Adrenal gland (tissue), 9 donors: ENCODE measurements at regions not wholly inside any gene's neighbourhood (a gene's known extent, or its start where the extent isn't known, plus 50 kb on each side); places are given as distances from the start of the nearest gene placed in this dataset.

Source experiments
- DNase-seq, 7 donors: peaks; one replicate each; pipeline ENCODE4 v3.0.0-alpha.2; 2019 to 2020
- H3K27ac ChIP-seq, 5 donors: fragments of 200-600 bp; sonication (generic) in 4 of 5; 1 replicate in 3 of 5; 2 replicates in 2 of 5; pipeline versions ENCODE4 v1.5.1 to v1.8.0; 2016 to 2020; ENCODE audit warnings: mild to moderate bottlenecking in 1 of 5
- H3K27me3 ChIP-seq: fragments of 200-600 bp; 2 replicates; pipeline ENCODE4 v1.8.0; 2021
- H3K36me3 ChIP-seq, 2 donors: fragments of 200-600 bp; replicated peaks in 1 of 2; 1 replicate in 1 of 2; 2 replicates in 1 of 2; pipeline versions ENCODE4 v1.5.1 to v1.8.0; 2018 to 2022
- H3K4me1 ChIP-seq, 2 donors: fragments of 200-600 bp; replicated peaks in 1 of 2; 1 replicate in 1 of 2; 2 replicates in 1 of 2; pipeline versions ENCODE4 v1.5.1 to v1.8.0; 2018 to 2021
- H3K4me3 ChIP-seq, 4 donors: fragments of 200-600 bp; sonication (generic) in 3 of 4; one replicate each; pipeline ENCODE4 v1.5.1; 2016 to 2018
- H3K9me3 ChIP-seq, 3 donors: fragments of 200-600 bp; sonication (generic) in 1 of 3; replicated peaks in 1 of 3; 1 replicate in 2 of 3; 2 replicates in 1 of 3; pipeline versions ENCODE4 v1.5.1 to v1.8.0; 2016 to 2021
- POLR2A ChIP-seq, 2 donors: fragments of 450-650 bp; IDR thresholded peaks; one replicate each; pipeline ENCODE4 v1.6.1; 2017; ENCODE audit warnings: antibody characterized with exemption in 2 of 2, mild to moderate bottlenecking in 2 of 2, moderate library complexity in 1 of 2
- WGBS, 4 donors: extraction: QIAGEN DNeasy Blood & Tissue Kit in 2 of 4; methylation state at CpG; one replicate each; pipeline versions ENCODE4 v1.1.5 to v1.1.7; 2013 to 2017; 5-methylcytosine and 5-hydroxymethylcytosine counted together
- intact Hi-C, 2 donors: fragments of 100-400 bp; cut with DNase I; formaldehyde crosslinking; loops; one replicate each; pipeline versions ENCODE4 v1.14.1 to v1.15.0; 2022 to 2023
- TF ChIP-seq, protein P1 (sequence below), 6 experiments: fragments of 450-650 bp in 4 of 6; fragments of 200-600 bp in 2 of 6; sonication (generic) in 1 of 6; IDR thresholded peaks; 1 replicate in 5 of 6; 2 replicates in 1 of 6; pipeline versions ENCODE4 v1.5.1 to v1.8.0; 2016 to 2021; ENCODE audit warnings: antibody characterized with exemption in 6 of 6, mild to moderate bottlenecking in 2 of 6, moderate library complexity in 1 of 6
- donor health status: healthy with polysubstance abuse.
- donor health status: Bipolar disorder and iron deficiency.
- donor health status: DM: yes; HTN: yes; CAD: no.
- donor health status: DM: no; HTN: no; CAD: no.
- donor health status: DM: no; HTN: no; CAD: no.

DNA sequence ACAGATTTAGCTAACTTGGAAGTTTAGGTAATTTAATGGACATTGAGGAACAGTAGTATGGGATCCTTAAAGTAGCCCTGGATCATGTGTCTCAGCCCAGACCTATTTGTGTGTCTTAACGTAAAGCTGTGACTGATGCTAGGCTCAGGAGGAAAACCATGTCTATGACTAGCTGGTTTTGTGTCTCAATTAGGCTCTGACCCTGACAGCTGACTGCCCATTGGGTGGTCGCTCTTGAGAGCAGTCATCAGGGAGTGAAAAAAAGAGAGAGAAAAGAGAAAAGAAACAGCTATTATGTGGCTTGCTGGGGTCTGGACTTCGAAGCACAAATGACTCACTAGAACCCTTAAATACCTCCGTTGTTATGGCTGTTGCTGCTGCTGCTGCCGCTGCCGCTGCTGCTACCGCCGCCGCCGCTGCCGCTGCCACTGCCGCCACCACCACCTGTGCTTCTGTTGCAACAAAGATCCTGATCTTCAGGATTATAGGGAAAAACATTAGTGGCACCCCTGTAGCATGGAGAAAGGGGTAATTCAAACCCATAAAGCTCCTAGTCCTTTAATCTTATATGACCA lies 70.7 kb downstream of the GSPT2 start:
- intact Hi-C loops = no loop called here

GRCh38 chrX:51824061-51824460 lies 69.4 kb upstream of the MAGED1 start:
- DNase-seq = no peak
- WGBS, 4 donors = 22 to 52% (median 36%) methylated on average over 1 of the region's 1 CpG

More for the DNA sequence above, 70.7 kb downstream of the GSPT2 start:
- peaks cover 0 to 9% of the 10 kb centered on the region in 2 donors for H3K4me1 ChIP-seq
- 86 to 99% (median 93%) methylated on average over 8 to 12 of the region's 12 CpGs for WGBS, 4 donors
- H3K4me3 ChIP-seq = no peak overlapping the region
- no peak for DNase-seq
- no peak overlapping the region for H3K27ac ChIP-seq
- H3K36me3 ChIP-seq = no peaks in the 10 kb centered on the region
- H3K9me3 ChIP-seq = no peaks in the 10 kb centered on the region
- no peaks in the 10 kb centered on the region for H3K27me3 ChIP-seq
- TF ChIP-seq, protein P1, sequence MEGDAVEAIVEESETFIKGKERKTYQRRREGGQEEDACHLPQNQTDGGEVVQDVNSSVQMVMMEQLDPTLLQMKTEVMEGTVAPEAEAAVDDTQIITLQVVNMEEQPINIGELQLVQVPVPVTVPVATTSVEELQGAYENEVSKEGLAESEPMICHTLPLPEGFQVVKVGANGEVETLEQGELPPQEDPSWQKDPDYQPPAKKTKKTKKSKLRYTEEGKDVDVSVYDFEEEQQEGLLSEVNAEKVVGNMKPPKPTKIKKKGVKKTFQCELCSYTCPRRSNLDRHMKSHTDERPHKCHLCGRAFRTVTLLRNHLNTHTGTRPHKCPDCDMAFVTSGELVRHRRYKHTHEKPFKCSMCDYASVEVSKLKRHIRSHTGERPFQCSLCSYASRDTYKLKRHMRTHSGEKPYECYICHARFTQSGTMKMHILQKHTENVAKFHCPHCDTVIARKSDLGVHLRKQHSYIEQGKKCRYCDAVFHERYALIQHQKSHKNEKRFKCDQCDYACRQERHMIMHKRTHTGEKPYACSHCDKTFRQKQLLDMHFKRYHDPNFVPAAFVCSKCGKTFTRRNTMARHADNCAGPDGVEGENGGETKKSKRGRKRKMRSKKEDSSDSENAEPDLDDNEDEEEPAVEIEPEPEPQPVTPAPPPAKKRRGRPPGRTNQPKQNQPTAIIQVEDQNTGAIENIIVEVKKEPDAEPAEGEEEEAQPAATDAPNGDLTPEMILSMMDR (IDR thresholded peaks at IDR 0.05) = no peak
- no peak for TF ChIP-seq POLR2A (IDR thresholded peaks at IDR 0.05)

DNA sequence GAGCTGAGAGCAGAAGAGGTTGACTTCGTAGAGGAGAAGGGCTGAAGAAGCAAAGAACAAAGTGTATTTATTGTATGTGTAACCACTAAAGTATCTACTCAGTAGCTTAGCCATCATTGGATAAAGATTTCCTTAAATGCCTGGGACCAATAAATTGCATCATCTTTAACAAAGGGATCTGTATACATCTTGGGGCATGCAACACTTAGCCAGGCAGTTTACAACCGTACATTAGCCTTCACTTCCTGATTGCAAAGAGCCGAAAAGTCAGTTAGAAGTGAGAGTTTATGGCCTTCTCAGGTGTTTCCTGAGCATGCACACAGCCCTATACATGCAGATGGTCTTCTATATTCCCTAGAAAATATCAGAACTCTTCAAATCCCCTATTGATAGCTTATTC lies 68.0 kb upstream of the MAGED1 start:
- Histone ChIP-seq H3K36me3 (no peaks in the 10 kb centered on the region), H3K4me1 (no peaks in the 10 kb centered on the region), H3K9me3 (no peaks in the 10 kb centered on the region), H3K4me3 (no peak overlapping the region), H3K27ac (no peak overlapping the region), H3K27me3 (no peaks in the 10 kb centered on the region)
- WGBS, 4 donors = 67 to 93% (median 81%) methylated on average over 3 of the region's 3 CpGs
- TF ChIP-seq, protein P1 (IDR thresholded peaks at IDR 0.05) = no peak
- TF ChIP-seq POLR2A (IDR thresholded peaks at IDR 0.05) = no peak
- intact Hi-C loops = no loop called here
- no peak for DNase-seq

More at GRCh38 chrX:51824061-51824460, 69.4 kb upstream of the MAGED1 start:
- H3K4me1 ChIP-seq = no peaks in the 10 kb centered on the region
- no peaks in the 10 kb centered on the region for H3K27me3 ChIP-seq
- intact Hi-C loops = no loop called here
- TF ChIP-seq POLR2A (IDR thresholded peaks at IDR 0.05) = no peak
- TF ChIP-seq, protein P1 (IDR thresholded peaks at IDR 0.05) = no peak
- H3K9me3 ChIP-seq = no peaks in the 10 kb centered on the region
- H3K36me3 ChIP-seq = no peaks in the 10 kb centered on the region
- no peak overlapping the region for H3K4me3 ChIP-seq
- H3K27ac ChIP-seq = no peak overlapping the region

DNA sequence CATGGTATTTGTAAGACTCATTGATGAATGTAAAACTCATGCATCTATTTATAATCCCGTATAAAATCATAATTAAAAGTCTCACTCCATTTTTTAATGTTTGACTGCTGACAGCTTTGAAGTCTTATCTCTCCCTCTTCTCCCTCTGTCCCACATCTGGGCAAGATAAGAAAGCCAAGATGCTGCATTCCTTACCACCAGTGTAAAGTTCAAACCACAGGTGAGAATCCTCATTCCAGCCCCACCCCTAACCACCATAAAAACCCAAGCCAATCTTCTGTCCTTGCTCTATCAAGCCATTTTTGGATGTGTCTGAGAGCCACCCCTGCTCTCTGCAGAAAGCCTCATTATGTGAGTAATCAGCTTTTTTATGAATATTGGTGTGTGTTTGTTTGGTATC lies 59.3 kb upstream of the MAGED1 start:
- no peaks in the 10 kb centered on the region for H3K36me3 ChIP-seq
- DNase-seq = no peak
- no peaks in the 10 kb centered on the region for H3K27me3 ChIP-seq
- H3K4me3 ChIP-seq = no peak overlapping the region
- no peaks in the 10 kb centered on the region for H3K9me3 ChIP-seq
- TF ChIP-seq, protein P1 (IDR thresholded peaks at IDR 0.05) = no peak
- TF ChIP-seq POLR2A (IDR thresholded peaks at IDR 0.05) = no peak
- 33 to 38% (median 37%) methylated on average over 1 of the region's 1 CpG for WGBS, 4 donors
- no peaks in the 10 kb centered on the region for H3K4me1 ChIP-seq
- H3K27ac ChIP-seq = no peak overlapping the region
- intact Hi-C loops = no loop called here
